ENCODE measurements at regions not wholly inside any gene's neighbourhood (a gene's known extent, or its start where the extent isn't known, plus 50 kb on each side); places are given as distances from the start of the nearest gene placed in this dataset.

- POLR2A ChIA-PET, result no interaction called here
- DNase-seq (ENCODE audit: low read depth, low spot score), result no peak
- Histone ChIP-seq H3K27ac (ENCODE audit: low read depth, low read length) (no peak overlapping the region), H3K27me3 (ENCODE audit: control insufficient read depth, insufficient read depth, low read length) (no peaks in the 10 kb centered on the region), H3K4me3 (ENCODE audit: low read depth, low read length) (no peak overlapping the region), H3K9me3 (ENCODE audit: control insufficient read depth, insufficient read depth, low read length) (no peaks in the 10 kb centered on the region)
- TF ChIP-seq CTCF (IDR thresholded peaks at IDR 0.05; ENCODE audit: low read depth, low read length), result no peak
- CTCF ChIA-PET, result no interaction called here
These were observed 376.2 kb upstream of the RORA start for GRCh38 chr15:61605343-61605742.

DNA sequence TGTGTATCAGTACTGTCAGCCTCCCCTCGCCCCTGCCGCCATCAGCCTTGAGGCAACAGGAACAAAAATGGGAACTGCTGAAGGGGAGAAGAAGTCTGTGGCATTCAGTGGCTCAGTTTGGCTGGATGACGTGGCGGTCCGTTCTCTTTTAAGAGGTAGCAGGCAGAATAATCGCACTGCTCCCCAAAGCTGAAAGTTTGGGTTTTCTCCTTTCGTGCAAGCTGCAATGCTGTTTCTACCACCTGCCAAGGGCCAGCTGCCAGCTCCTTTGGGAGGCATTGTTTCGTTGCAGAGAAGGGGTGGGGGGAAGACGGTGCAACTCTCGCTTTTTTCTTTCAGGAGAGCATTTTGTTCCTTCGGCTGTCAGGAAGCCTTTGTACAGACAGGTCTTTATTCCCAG is 369.6 kb upstream of the RORA start:
- H3K4me3 ChIP-seq (ENCODE audit: low read depth, low read length), result no peak overlapping the region
- no peak for DNase-seq (ENCODE audit: low read depth, low spot score)
- H3K9me3 ChIP-seq (ENCODE audit: control insufficient read depth, insufficient read depth, low read length), result no peaks in the 10 kb centered on the region
- H3K27me3 ChIP-seq (ENCODE audit: control insufficient read depth, insufficient read depth, low read length), result no peaks in the 10 kb centered on the region
- no peak overlapping the region for H3K27ac ChIP-seq (ENCODE audit: low read depth, low read length)
- TF ChIP-seq CTCF (IDR thresholded peaks at IDR 0.05; ENCODE audit: low read depth, low read length), result no peak
- POLR2A ChIA-PET, result no interaction called here
- CTCF ChIA-PET, result interaction anchor here (0.6 kb wide), 1 partner anchor 414 kb away, joined by 3 read pairs; no protein-coding TSS in a partner anchor

- Histone ChIP-seq H3K4me3 (ENCODE audit: low read depth, low read length) (no peak overlapping the region), H3K9me3 (ENCODE audit: control insufficient read depth, insufficient read depth, low read length) (no peaks in the 10 kb centered on the region), H3K27me3 (ENCODE audit: control insufficient read depth, insufficient read depth, low read length) (no peaks in the 10 kb centered on the region), H3K27ac (ENCODE audit: low read depth, low read length) (no peak overlapping the region)
- ChIA-PET POLR2A (no interaction called here), CTCF (no interaction called here)
- no peak for DNase-seq (ENCODE audit: low read depth, low spot score)
- no peak for TF ChIP-seq CTCF (IDR thresholded peaks at IDR 0.05; ENCODE audit: low read depth, low read length)
These were observed 355.3 kb upstream of the RORA start for GRCh38 chr15:61584410-61584809.

- no peaks in the 10 kb centered on the region for H3K27me3 ChIP-seq (ENCODE audit: control insufficient read depth, insufficient read depth, low read length)
- POLR2A ChIA-PET, result interaction anchor here (0.6 kb wide), 1 partner anchor 353 kb away, joined by 11 read pairs; the partner anchor contains the start of gene RORA
- no peak for DNase-seq (ENCODE audit: low read depth, low spot score)
- no peaks in the 10 kb centered on the region for H3K9me3 ChIP-seq (ENCODE audit: control insufficient read depth, insufficient read depth, low read length)
- CTCF ChIA-PET, result no interaction called here
- H3K4me3 ChIP-seq (ENCODE audit: low read depth, low read length), result no peak overlapping the region
- TF ChIP-seq CTCF (IDR thresholded peaks at IDR 0.05; ENCODE audit: low read depth, low read length), result no peak
- H3K27ac ChIP-seq (ENCODE audit: low read depth, low read length), result no peak overlapping the region
These were observed 353.0 kb upstream of the RORA start for GRCh38 chr15:61582092-61582491.

DNA sequence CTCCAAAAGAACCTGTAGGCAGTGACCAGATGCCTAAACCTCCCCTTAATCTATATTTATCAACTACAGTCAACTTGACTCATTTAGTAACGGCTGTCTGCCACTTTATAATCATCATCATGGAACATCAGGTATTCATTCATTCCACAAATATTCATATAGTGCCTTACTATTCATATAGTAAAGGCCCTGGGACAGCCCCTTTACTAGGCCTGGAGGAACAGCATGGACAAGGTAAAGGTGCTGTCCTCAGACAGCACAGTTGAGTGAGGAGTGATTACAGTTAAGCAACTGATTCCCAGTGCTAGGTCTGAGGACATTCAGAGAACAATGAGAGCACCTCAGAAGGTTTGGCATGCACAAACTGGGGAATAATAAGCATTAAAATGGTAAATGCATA is 346.5 kb upstream of the RORA start:
- no peak for DNase-seq (ENCODE audit: low read depth, low spot score)
- CTCF ChIA-PET, result no interaction called here
- POLR2A ChIA-PET, result no interaction called here

More for the DNA sequence above, 346.5 kb upstream of the RORA start:
- Histone ChIP-seq H3K27ac (ENCODE audit: low read depth, low read length) (no peak overlapping the region), H3K9me3 (ENCODE audit: control insufficient read depth, insufficient read depth, low read length) (no peaks in the 10 kb centered on the region), H3K27me3 (ENCODE audit: control insufficient read depth, insufficient read depth, low read length) (no peaks in the 10 kb centered on the region), H3K4me3 (ENCODE audit: low read depth, low read length) (no peak overlapping the region)
- no peak for TF ChIP-seq CTCF (IDR thresholded peaks at IDR 0.05; ENCODE audit: low read depth, low read length)

Measured in AG04450 (cell line).